ENCODE measurements at regions not wholly inside any gene's neighbourhood (a gene's known extent, or its start where the extent isn't known, plus 50 kb on each side); places are given as distances from the start of the nearest gene placed in this dataset.

- Histone ChIP-seq H3K9me3 (no peaks in the 10 kb centered on the region), H3K4me1 (peaks cover 0 to 2% (median under 1%) of the 10 kb centered on the region in 4 donors), H3K4me3 (no peak overlapping the region)
Observed at GRCh38 chr1:96565546-96565945, 156.0 kb upstream of the PTBP2 start.

GRCh38 chr1:96568639-96569038, 152.9 kb upstream of the PTBP2 start:
- Histone ChIP-seq H3K4me1 (no peaks in the 10 kb centered on the region), H3K36me3 (no peaks in the 10 kb centered on the region), H3K4me3 (no peak overlapping the region), H3K27ac (replicated peaks in 1 of 4) (no peak overlapping the region), H3K27me3 (no peaks in the 10 kb centered on the region), H3K9me3 (no peaks in the 10 kb centered on the region)
- TF ChIP-seq POLR2AphosphoS5 (IDR thresholded peaks at IDR 0.05) (no peak), EP300 (IDR thresholded peaks at IDR 0.05) (no peak), POLR2A (IDR thresholded peaks at IDR 0.05; ENCODE audit: low read depth) (no peak), CTCF (IDR thresholded peaks at IDR 0.05) (no peak)
- DNase-seq (ENCODE audit: extremely low spot score) = no peak
- intact Hi-C loops (cut with DNase I) = no loop called here
- 86% methylated on average over 3 of the region's 3 CpGs for WGBS

More at GRCh38 chr1:96565546-96565945, 156.0 kb upstream of the PTBP2 start:
- intact Hi-C loops (cut with DNase I) = no loop called here
- DNase-seq (ENCODE audit: extremely low spot score) = no peak
- no peak for TF ChIP-seq CTCF (IDR thresholded peaks at IDR 0.05)
- no peak for TF ChIP-seq POLR2A (IDR thresholded peaks at IDR 0.05; ENCODE audit: low read depth)
- no peak for TF ChIP-seq EP300 (IDR thresholded peaks at IDR 0.05)
- TF ChIP-seq POLR2AphosphoS5 (IDR thresholded peaks at IDR 0.05) = no peak
- H3K36me3 ChIP-seq = no peaks in the 10 kb centered on the region
- no peaks in the 10 kb centered on the region for H3K27me3 ChIP-seq
- WGBS = 79% methylated on average over 1 of the region's 1 CpG
- H3K27ac ChIP-seq (replicated peaks in 1 of 4) = no peak overlapping the region

- no peak for DNase-seq (ENCODE audit: extremely low spot score)
- no peaks in the 10 kb centered on the region for H3K9me3 ChIP-seq
- no peak for TF ChIP-seq CTCF (IDR thresholded peaks at IDR 0.05)
- no peak for TF ChIP-seq POLR2A (IDR thresholded peaks at IDR 0.05; ENCODE audit: low read depth)
- TF ChIP-seq POLR2AphosphoS5 (IDR thresholded peaks at IDR 0.05) = no peak
- TF ChIP-seq EP300 (IDR thresholded peaks at IDR 0.05) = no peak
Observed at GRCh38 chr1:96569288-96569687, 152.3 kb upstream of the PTBP2 start.

GRCh38 chr1:96579636-96580035, 141.9 kb upstream of the PTBP2 start:
- no peak overlapping the region for H3K4me3 ChIP-seq
- no peaks in the 10 kb centered on the region for H3K36me3 ChIP-seq
- no peak for DNase-seq (ENCODE audit: extremely low spot score)
- peaks cover 0 to 5% (median 0%) of the 10 kb centered on the region in 4 donors for H3K4me1 ChIP-seq
- no peaks in the 10 kb centered on the region for H3K27me3 ChIP-seq
- H3K9me3 ChIP-seq = no peaks in the 10 kb centered on the region
- H3K27ac ChIP-seq (replicated peaks in 1 of 4) = no peak overlapping the region
- intact Hi-C loops (cut with DNase I) = no loop called here
- TF ChIP-seq POLR2AphosphoS5 (IDR thresholded peaks at IDR 0.05) = no peak
- TF ChIP-seq CTCF (IDR thresholded peaks at IDR 0.05) = no peak
- TF ChIP-seq POLR2A (IDR thresholded peaks at IDR 0.05; ENCODE audit: low read depth) = no peak
- TF ChIP-seq EP300 (IDR thresholded peaks at IDR 0.05) = no peak

More at GRCh38 chr1:96569288-96569687, 152.3 kb upstream of the PTBP2 start:
- no peaks in the 10 kb centered on the region for H3K27me3 ChIP-seq
- no peaks in the 10 kb centered on the region for H3K4me1 ChIP-seq
- H3K36me3 ChIP-seq = no peaks in the 10 kb centered on the region
- H3K4me3 ChIP-seq = no peak overlapping the region
- 89% methylated on average over 2 of the region's 2 CpGs for WGBS
- intact Hi-C loops (cut with DNase I) = no loop called here
- no peak overlapping the region for H3K27ac ChIP-seq (replicated peaks in 1 of 4)

GRCh38 chr1:96580920-96581319, 140.7 kb upstream of the PTBP2 start:
- TF ChIP-seq EP300 (IDR thresholded peaks at IDR 0.05) (no peak), POLR2A (IDR thresholded peaks at IDR 0.05; ENCODE audit: low read depth) (no peak), POLR2AphosphoS5 (IDR thresholded peaks at IDR 0.05) (no peak), CTCF (IDR thresholded peaks at IDR 0.05) (no peak)
- DNase-seq (ENCODE audit: extremely low spot score) = no peak
- intact Hi-C loops (cut with DNase I) = no loop called here
- H3K4me3 ChIP-seq = no peak overlapping the region
- H3K36me3 ChIP-seq = no peaks in the 10 kb centered on the region
- H3K27me3 ChIP-seq = no peaks in the 10 kb centered on the region
- WGBS = 74% methylated on average over 7 of the region's 7 CpGs
- H3K4me1 ChIP-seq = peaks cover 0 to 5% (median 0%) of the 10 kb centered on the region in 4 donors
- H3K27ac ChIP-seq (replicated peaks in 1 of 4) = no peak overlapping the region
- no peaks in the 10 kb centered on the region for H3K9me3 ChIP-seq
